ENCODE measurements at regions not wholly inside any gene's neighbourhood (a gene's known extent, or its start where the extent isn't known, plus 50 kb on each side); places are given as distances from the start of the nearest gene placed in this dataset.
"Not testable (repeated sequence)": the region's sequence is repeated elsewhere in the genome, so short reads cannot be mapped to it uniquely, and the experiment has no call there.

GRCh38 chr5:97931829-97932228 is 748.8 kb upstream of the RIOK2 start:
- no peak for DNase-seq (ENCODE audit: low spot score)

- DNase-seq (ENCODE audit: low spot score), result no peak
Measured at GRCh38 chr5:97936231-97936630, 753.2 kb upstream of the RIOK2 start.

GRCh38 chr5:97937846-97938245 is 754.8 kb upstream of the RIOK2 start:
- DNase-seq (ENCODE audit: low spot score), result no peak

- DNase-seq (ENCODE audit: low spot score), result no peak
Measured at GRCh38 chr5:97943036-97943435, 760.0 kb upstream of the RIOK2 start.

GRCh38 chr5:97951139-97951538 is 768.1 kb upstream of the RIOK2 start:
- no peak for DNase-seq (ENCODE audit: low spot score)

GRCh38 chr5:97955450-97955849 is 772.4 kb upstream of the RIOK2 start:
- DNase-seq (ENCODE audit: low spot score), result no peak

GRCh38 chr5:97967292-97967691 is 784.2 kb upstream of the RIOK2 start:
- DNase-seq (ENCODE audit: low spot score), result no peak

- DNase-seq (ENCODE audit: low spot score), result no peak
Measured at GRCh38 chr5:97968346-97968745, 785.3 kb upstream of the RIOK2 start.

- DNase-seq (ENCODE audit: low spot score), result no peak
Measured at GRCh38 chr5:97979740-97980139, 793.7 kb upstream of the RGMB start.

GRCh38 chr5:97980291-97980690 is 793.2 kb upstream of the RGMB start:
- no peak for DNase-seq (ENCODE audit: low spot score)

GRCh38 chr5:97986069-97986468 is 787.4 kb upstream of the RGMB start:
- peak; percentile 64 for DNase-seq (ENCODE audit: low spot score)

GRCh38 chr5:97991236-97991635 is 782.2 kb upstream of the RGMB start:
- DNase-seq (ENCODE audit: low spot score), result no peak

- no peak for DNase-seq (ENCODE audit: low spot score)
Measured at GRCh38 chr5:97998941-97999340, 774.5 kb upstream of the RGMB start.

GRCh38 chr5:98004463-98004862 is 769.0 kb upstream of the RGMB start:
- no peak for DNase-seq (ENCODE audit: low spot score)

GRCh38 chr5:98016771-98017170 is 756.7 kb upstream of the RGMB start:
- DNase-seq (ENCODE audit: low spot score), result no peak

- not testable (repeated sequence) for DNase-seq (ENCODE audit: low spot score)
Measured at GRCh38 chr5:98030273-98030672, 743.2 kb upstream of the RGMB start.

GRCh38 chr5:98031036-98031435 is 742.4 kb upstream of the RGMB start:
- DNase-seq (ENCODE audit: low spot score), result not testable (repeated sequence)

- DNase-seq (ENCODE audit: low spot score), result no peak
Measured at GRCh38 chr5:98031496-98031895, 742.0 kb upstream of the RGMB start.

GRCh38 chr5:98031926-98032325 is 741.5 kb upstream of the RGMB start:
- DNase-seq (ENCODE audit: low spot score), result no peak

- no peak for DNase-seq (ENCODE audit: low spot score)
Measured at GRCh38 chr5:98041661-98042060, 731.8 kb upstream of the RGMB start.

- no peak for DNase-seq (ENCODE audit: low spot score)
Measured at GRCh38 chr5:98042521-98042920, 730.9 kb upstream of the RGMB start.

GRCh38 chr5:98042961-98043360 is 730.5 kb upstream of the RGMB start:
- DNase-seq (ENCODE audit: low spot score), result no peak

- peak; percentile 67 for DNase-seq (ENCODE audit: low spot score)
Measured at GRCh38 chr5:98050583-98050982, 722.9 kb upstream of the RGMB start.

- no peak for DNase-seq (ENCODE audit: low spot score)
Measured at GRCh38 chr5:98053170-98053569, 720.3 kb upstream of the RGMB start.

GRCh38 chr5:98060148-98060547 is 713.3 kb upstream of the RGMB start:
- DNase-seq (ENCODE audit: low spot score), result no peak

All from H4 (cell line).